Heart left ventricle (tissue), 16 donors: ENCODE measurements at regions not wholly inside any gene's neighbourhood (a gene's known extent, or its start where the extent isn't known, plus 50 kb on each side); places are given as distances from the start of the nearest gene placed in this dataset.

ENCODE experiments used
- ATAC-seq, 4 donors: fragments of 200-7000 bp; cut with Tn5 transposase; one replicate each; pipeline ENCODE4 v1.9.1; 2020 to 2022; ENCODE audit warnings: moderate library complexity in 4 of 4, mild to moderate bottlenecking in 3 of 4, moderate number of reproducible peaks in 1 of 4
- DNase-seq, 5 donors: peaks; one replicate each; pipeline ENCODE4 v3.0.0-alpha.2; 2020
- H3K27ac ChIP-seq, 12 donors: fragments of 200-600 bp; sonication (generic) in 4 of 12; one replicate each; pipeline versions ENCODE4 v1.5.0 to v1.8.0; 2016 to 2022; ENCODE audit warnings: mild to moderate bottlenecking in 2 of 12
- H3K27me3 ChIP-seq, 9 donors: fragments of 200-600 bp; sonication (generic) in 2 of 9; one replicate each; pipeline versions ENCODE4 v1.5.1 to v1.8.0; 2016 to 2022; ENCODE audit warnings: mild to moderate bottlenecking in 3 of 9
- H3K36me3 ChIP-seq, 9 donors: fragments of 200-600 bp; sonication (generic) in 2 of 9; one replicate each; pipeline versions ENCODE4 v1.5.0 to v1.8.0; 2018 to 2022; ENCODE audit warnings: mild to moderate bottlenecking in 2 of 9
- H3K4me1 ChIP-seq, 12 donors: fragments of 200-600 bp; sonication (generic) in 4 of 12; one replicate each; pipeline versions ENCODE4 v1.5.0 to v1.8.0; 2016 to 2022; ENCODE audit warnings: mild to moderate bottlenecking in 3 of 12
- H3K4me3 ChIP-seq, 12 donors: fragments of 200-600 bp; sonication (generic) in 4 of 12; one replicate each; pipeline versions ENCODE4 v1.5.0 to v1.8.0; 2017 to 2022; ENCODE audit warnings: mild to moderate bottlenecking in 9 of 12, moderate library complexity in 4 of 12
- H3K9me3 ChIP-seq, 12 donors: fragments of 200-600 bp; sonication (generic) in 4 of 12; one replicate each; pipeline versions ENCODE4 v1.5.0 to v1.8.0; 2016 to 2022; ENCODE audit warnings: mild to moderate bottlenecking in 1 of 12
- CTCF ChIP-seq, 12 donors: fragments of 200-600 bp; sonication (generic) in 4 of 12; IDR thresholded peaks; one replicate each; pipeline versions ENCODE4 v1.5.0 to v1.8.0; 2018 to 2022; ENCODE audit warnings: antibody characterized with exemption in 12 of 12, mild to moderate bottlenecking in 5 of 12
- POLR2A ChIP-seq, 2 donors: fragments of 450-650 bp; IDR thresholded peaks; one replicate each; pipeline ENCODE4 v1.6.1; 2017; ENCODE audit warnings: antibody characterized with exemption in 2 of 2, mild to moderate bottlenecking in 2 of 2, moderate library complexity in 2 of 2
- WGBS, 4 donors: extraction: QIAGEN DNeasy Blood & Tissue Kit in 2 of 4; methylation state at CpG; one replicate each; pipeline versions ENCODE4 v1.1.5 to v1.1.7; 2013 to 2018; 5-methylcytosine and 5-hydroxymethylcytosine counted together
- intact Hi-C, 10 donors: fragments of 100-400 bp; cut with DNase I; formaldehyde crosslinking; loops; one replicate each; pipeline versions ENCODE4 v1.11.1 to v1.14.2; 2022
- donor health status: ischemic (EF 13 %, LVEDD 7.1; RV severe dilation, severe dysfunction).
- donor health status: healthy with polysubstance abuse.
- donor health status: DM: no; HTN: yes; CAD: no.
- donor health status: DM: no; HTN: no; CAD: no.
- donor health status: ischemic (EF 25% LVEDD 6.9; RV normal size, moderate dysfunction).
- donor health status: ischemic (EF 25% LVEDD 5.7; RV mildly dilated, moderate dysfunction).
- donor health status: healthy.
- donor health status: DM: yes; HTN: yes; CAD: no.
- donor health status: ischemic (EF 35%, LVEDD 5.7; RV mildly dilated, moderate dysfunction).
- donor health status: nonischemic (EF 11% LVEDD 7.7; RV severe dilation, severe dysfunction).
- donor health status: DM: yes; HTN: yes; CAD: no.
- donor health status: PGD.
- donor health status: ischemic (EF 29% LVEDD 5.4; RV normal size, mild dysfunction).
- donor health status: nonischemic (EF 23%, LVEDD 6.1; RV moderate dilation, normal function).

GRCh38 chr9:124179196-124180071 lies 78.3 kb upstream of the NEK6 start:
- no peak overlapping the region for H3K4me3 ChIP-seq
- no peaks in the 10 kb centered on the region for H3K9me3 ChIP-seq
- DNase-seq (no peak), ATAC-seq (no peak)
- intact Hi-C loops, result no loop called here
- TF ChIP-seq POLR2A (IDR thresholded peaks at IDR 0.05) (no peak), CTCF (IDR thresholded peaks at IDR 0.05) (no peak)
- no peak overlapping the region for H3K27ac ChIP-seq
- peaks cover 0 to 41% (median 15%) of the 10 kb centered on the region in 9 donors for H3K27me3 ChIP-seq
- H3K36me3 ChIP-seq, result no peaks in the 10 kb centered on the region
- WGBS, 4 donors, result 83 to 90% (median 88%) methylated on average over 16 to 19 of the region's 19 CpGs
- peaks cover 0 to 4% (median 0%) of the 10 kb centered on the region in 12 donors for H3K4me1 ChIP-seq

GRCh38 chr9:124180557-124180956 lies 77.2 kb upstream of the NEK6 start:
- DNase-seq (peak in 2 of 5 donors; percentile 34 to 55), ATAC-seq (no peak)
- 9 to 18% (median 12%) methylated on average over 7 of the region's 7 CpGs for WGBS, 4 donors

GRCh38 chr9:124182741-124183140 lies 75.0 kb upstream of the NEK6 start:
- Histone ChIP-seq H3K36me3 (no peaks in the 10 kb centered on the region), H3K27ac (no peak overlapping the region), H3K4me3 (no peak overlapping the region), H3K9me3 (no peaks in the 10 kb centered on the region), H3K4me1 (peaks cover 0 to 4% (median 0%) of the 10 kb centered on the region in 12 donors), H3K27me3 (peaks cover 0 to 56% (median 15%) of the 10 kb centered on the region in 9 donors)
- ATAC-seq (no peak), DNase-seq (no peak)
- no peak for TF ChIP-seq POLR2A (IDR thresholded peaks at IDR 0.05)
- no peak for TF ChIP-seq CTCF (IDR thresholded peaks at IDR 0.05)
- intact Hi-C loops, result no loop called here
- 64 to 72% (median 69%) methylated on average over 5 of the region's 5 CpGs for WGBS, 4 donors

More at GRCh38 chr9:124180557-124180956, 77.2 kb upstream of the NEK6 start:
- Histone ChIP-seq H3K27ac (no peak overlapping the region), H3K4me3 (no peak overlapping the region), H3K27me3 (peaks cover 0 to 48% (median 15%) of the 10 kb centered on the region in 9 donors), H3K36me3 (no peaks in the 10 kb centered on the region), H3K9me3 (no peaks in the 10 kb centered on the region), H3K4me1 (peaks cover 0 to 4% (median 0%) of the 10 kb centered on the region in 12 donors)
- TF ChIP-seq POLR2A (IDR thresholded peaks at IDR 0.05) (no peak), CTCF (IDR thresholded peaks at IDR 0.05) (no peak)
- intact Hi-C loops, result no loop called here

- no peaks in the 10 kb centered on the region for H3K9me3 ChIP-seq
- no peak overlapping the region for H3K27ac ChIP-seq
- ATAC-seq, result no peak
- WGBS, 4 donors, result 89 to 97% (median 92%) methylated on average over 3 of the region's 3 CpGs
- H3K4me3 ChIP-seq, result no peak overlapping the region
- peaks cover 0 to 57% (median 15%) of the 10 kb centered on the region in 9 donors for H3K27me3 ChIP-seq
- H3K36me3 ChIP-seq, result no peaks in the 10 kb centered on the region
- H3K4me1 ChIP-seq, result peaks cover 0 to 4% (median 0%) of the 10 kb centered on the region in 12 donors
- intact Hi-C loops, result no loop called here
- no peak for DNase-seq
- TF ChIP-seq POLR2A (IDR thresholded peaks at IDR 0.05) (no peak), CTCF (IDR thresholded peaks at IDR 0.05) (no peak)
Observed at GRCh38 chr9:124183772-124184171, 74.0 kb upstream of the NEK6 start.
